CD14-positive monocyte (primary cell): ENCODE measurements at regions not wholly inside any gene's neighbourhood (a gene's known extent, or its start where the extent isn't known, plus 50 kb on each side); places are given as distances from the start of the nearest gene placed in this dataset.
"Not testable (repeated sequence)": the region's sequence is repeated elsewhere in the genome, so short reads cannot be mapped to it uniquely, and the experiment has no call there.

Source experiments
- DNase-seq, 3 donors: peaks; one replicate each; pipeline ENCODE4 v3.0.0-alpha.2; 2011 to 2022
- H2AFZ ChIP-seq: 2 replicates; pipeline ENCODE4 v1.6.0; 2012; ENCODE audit warnings: mild to moderate bottlenecking, low read depth, low read length, inconsistent platforms; ENCODE audit not compliant: insufficient read depth, poor library complexity, severe bottlenecking
- H3K27ac ChIP-seq, 2 donors: 1 replicate in 1 of 2; 2 replicates in 1 of 2; pipeline ENCODE4 v1.5.1; 2012 to 2013; ENCODE audit warnings: low read length in 2 of 2, control low read depth in 1 of 2, inconsistent platforms in 1 of 2, low read depth in 1 of 2, mild to moderate bottlenecking in 1 of 2
- H3K27me3 ChIP-seq, 2 donors: one replicate each; pipeline versions ENCODE4 v1.6.0 to v1.6.1; 2011 to 2013; ENCODE audit warnings: low read length in 2 of 2; ENCODE audit not compliant: control insufficient read depth in 2 of 2, insufficient read depth in 2 of 2
- H3K36me3 ChIP-seq, 2 donors: replicated peaks in 1 of 2; 1 replicate in 1 of 2; 2 replicates in 1 of 2; pipeline versions ENCODE4 v1.5.1 to v1.6.1; 2012 to 2013; ENCODE audit warnings: low read length in 2 of 2, control low read depth in 1 of 2, inconsistent platforms in 1 of 2, mild to moderate bottlenecking in 1 of 2; ENCODE audit not compliant: insufficient read depth in 2 of 2, control insufficient read depth in 1 of 2
- H3K4me1 ChIP-seq, 2 donors: 1 replicate in 1 of 2; 2 replicates in 1 of 2; pipeline versions ENCODE4 v1.5.1 to v1.6.1; 2012 to 2013; ENCODE audit warnings: low read length in 2 of 2, control low read depth in 1 of 2, inconsistent platforms in 1 of 2, mild to moderate bottlenecking in 1 of 2, moderate library complexity in 1 of 2; ENCODE audit not compliant: insufficient read depth in 2 of 2, control insufficient read depth in 1 of 2
- H3K4me2 ChIP-seq: replicated peaks from 2 replicates; pipeline ENCODE3; 2012; ENCODE audit warnings: low read length, moderate library complexity, mild to moderate bottlenecking; ENCODE audit not compliant: poor library complexity, severe bottlenecking; ENCODE audit errors: extremely low read depth
- H3K4me3 ChIP-seq, 3 experiments: fragments of 200-600 bp in 1 of 3; sonication (generic) in 1 of 3; replicated peaks in 1 of 3; 1 replicate in 2 of 3; 2 replicates in 1 of 3; pipeline ENCODE4 v1.5.1; 2011 to 2013; ENCODE audit warnings: low read length in 3 of 3, mild to moderate bottlenecking in 3 of 3, control low read depth in 2 of 3, low read depth in 2 of 3, inconsistent platforms in 1 of 3, moderate library complexity in 1 of 3
- H3K79me2 ChIP-seq: 2 replicates; pipeline ENCODE4 v1.6.0; 2012; ENCODE audit warnings: mild to moderate bottlenecking, control low read depth, inconsistent platforms, low read length, moderate library complexity; ENCODE audit not compliant: insufficient read depth
- H3K9ac ChIP-seq: 2 replicates; pipeline ENCODE4 v1.6.0; 2017; ENCODE audit warnings: low read length, mild to moderate bottlenecking; ENCODE audit not compliant: insufficient read depth, poor library complexity, severe bottlenecking
- H3K9me3 ChIP-seq, 2 donors: replicated peaks in 1 of 2; 1 replicate in 1 of 2; 2 replicates in 1 of 2; pipeline versions ENCODE4 v1.5.1 to v1.6.1; 2012 to 2013; ENCODE audit warnings: low read length in 2 of 2, control low read depth in 1 of 2; ENCODE audit not compliant: control insufficient read depth in 1 of 2, insufficient read depth in 1 of 2
- H4K20me1 ChIP-seq: 2 replicates; pipeline ENCODE4 v1.6.0; 2012; ENCODE audit warnings: mild to moderate bottlenecking, low read length, control low read depth, moderate library complexity; ENCODE audit not compliant: insufficient read depth
- H3K27ac Mint-ChIP-seq, 7 donors: one replicate each; pipeline ENCODE4 v1.8.0; 2020; ENCODE audit warnings: mild to moderate bottlenecking in 7 of 7, mixed read lengths in 7 of 7, moderate library complexity in 6 of 7, inconsistent platforms in 2 of 7
- H3K27me3 Mint-ChIP-seq, 3 donors: one replicate each; pipeline ENCODE4 v1.8.0; 2021 to 2022; ENCODE audit warnings: low read depth in 3 of 3, mild to moderate bottlenecking in 3 of 3, mixed read lengths in 3 of 3, moderate library complexity in 3 of 3, inconsistent platforms in 1 of 3
- H3K36me3 Mint-ChIP-seq, 2 donors: one replicate each; pipeline ENCODE4 v1.8.0; 2020; ENCODE audit warnings: mixed read lengths in 2 of 2, inconsistent platforms in 1 of 2, mild to moderate bottlenecking in 1 of 2
- H3K4me1 Mint-ChIP-seq: one replicate; pipeline ENCODE4 v1.8.0; 2020; ENCODE audit warnings: mild to moderate bottlenecking, mixed read lengths
- H3K4me3 Mint-ChIP-seq, 2 donors: one replicate each; pipeline ENCODE4 v1.8.0; 2020; ENCODE audit warnings: mild to moderate bottlenecking in 2 of 2, mixed read lengths in 2 of 2, moderate library complexity in 1 of 2
- H3K9me3 Mint-ChIP-seq, 7 donors: one replicate each; pipeline ENCODE4 v1.8.0; 2020 to 2022; ENCODE audit warnings: mixed read lengths in 7 of 7, mild to moderate bottlenecking in 6 of 7, moderate library complexity in 6 of 7, inconsistent platforms in 2 of 7
- WGBS: methylation state at CpG from one replicate; pipeline ENCODE4 v1.1.5; 2013; ENCODE audit warnings: missing lambda C conversion rate; ENCODE audit not compliant: insufficient coverage; 5-methylcytosine and 5-hydroxymethylcytosine counted together
- intact Hi-C, 2 donors: fragments of 100-400 bp; cut with micrococcal nuclease; formaldehyde crosslinking; loops; one replicate each; pipeline versions ENCODE4 v1.15.0 to v1.15.1; 2023
- TF ChIP-seq, protein P1 (sequence below): fragments of 200-600 bp; IDR thresholded peaks from one replicate; pipeline ENCODE4 v1.8.0; 2022; ENCODE audit warnings: antibody characterized with exemption, mild to moderate bottlenecking

DNA sequence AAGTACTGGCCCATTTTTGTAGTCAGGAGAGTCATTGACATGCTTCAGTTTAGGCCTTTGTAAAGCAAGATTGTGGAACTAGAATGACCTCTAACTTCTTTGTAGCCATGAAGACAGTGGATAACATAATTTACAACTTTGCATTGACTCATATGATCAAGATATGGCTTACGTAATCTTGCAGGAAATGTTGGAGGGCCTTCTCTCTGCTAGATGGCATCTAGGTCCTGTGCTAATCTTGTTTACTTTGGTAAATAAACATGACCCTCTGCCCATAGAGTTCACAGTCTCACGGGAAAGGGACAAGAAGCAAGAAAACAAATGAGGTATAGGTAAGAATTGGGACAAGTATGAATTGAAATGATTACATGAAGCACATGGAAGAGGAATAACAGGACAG, 355.2 kb upstream of the ARID1B start:
- Histone ChIP-seq H3K9me3 (peaks cover 0 to 9% of the 10 kb centered on the region in 2 donors), H3K36me3 (no peaks in the 10 kb centered on the region), H4K20me1 (no peaks in the 10 kb centered on the region), H3K27me3 (no peaks in the 10 kb centered on the region), H3K4me1 (no peaks in the 10 kb centered on the region), H3K9ac (no peak overlapping the region), H3K79me2 (no peaks in the 10 kb centered on the region), H3K4me3 (no peak overlapping the region), H2AFZ (no peak overlapping the region), H3K27ac (no peak overlapping the region), H3K4me2 (no peak overlapping the region)
- H3K9me3 Mint-ChIP-seq: peaks cover 9 to 16% (median 12%) of the 10 kb centered on the region in 7 donors
- peaks cover 0 to 4% (median 0%) of the 10 kb centered on the region in 3 donors for H3K27me3 Mint-ChIP-seq
- TF ChIP-seq, protein P1, sequence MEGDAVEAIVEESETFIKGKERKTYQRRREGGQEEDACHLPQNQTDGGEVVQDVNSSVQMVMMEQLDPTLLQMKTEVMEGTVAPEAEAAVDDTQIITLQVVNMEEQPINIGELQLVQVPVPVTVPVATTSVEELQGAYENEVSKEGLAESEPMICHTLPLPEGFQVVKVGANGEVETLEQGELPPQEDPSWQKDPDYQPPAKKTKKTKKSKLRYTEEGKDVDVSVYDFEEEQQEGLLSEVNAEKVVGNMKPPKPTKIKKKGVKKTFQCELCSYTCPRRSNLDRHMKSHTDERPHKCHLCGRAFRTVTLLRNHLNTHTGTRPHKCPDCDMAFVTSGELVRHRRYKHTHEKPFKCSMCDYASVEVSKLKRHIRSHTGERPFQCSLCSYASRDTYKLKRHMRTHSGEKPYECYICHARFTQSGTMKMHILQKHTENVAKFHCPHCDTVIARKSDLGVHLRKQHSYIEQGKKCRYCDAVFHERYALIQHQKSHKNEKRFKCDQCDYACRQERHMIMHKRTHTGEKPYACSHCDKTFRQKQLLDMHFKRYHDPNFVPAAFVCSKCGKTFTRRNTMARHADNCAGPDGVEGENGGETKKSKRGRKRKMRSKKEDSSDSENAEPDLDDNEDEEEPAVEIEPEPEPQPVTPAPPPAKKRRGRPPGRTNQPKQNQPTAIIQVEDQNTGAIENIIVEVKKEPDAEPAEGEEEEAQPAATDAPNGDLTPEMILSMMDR: no peak
- H3K27ac Mint-ChIP-seq: no peak overlapping the region
- intact Hi-C loops: no loop called here
- 83% methylated on average over 1 of the region's 2 CpGs for WGBS
- no peaks in the 10 kb centered on the region for H3K36me3 Mint-ChIP-seq
- H3K4me3 Mint-ChIP-seq: no peak overlapping the region
- peaks cover 7% of the 10 kb centered on the region for H3K4me1 Mint-ChIP-seq
- no peak for DNase-seq

DNA sequence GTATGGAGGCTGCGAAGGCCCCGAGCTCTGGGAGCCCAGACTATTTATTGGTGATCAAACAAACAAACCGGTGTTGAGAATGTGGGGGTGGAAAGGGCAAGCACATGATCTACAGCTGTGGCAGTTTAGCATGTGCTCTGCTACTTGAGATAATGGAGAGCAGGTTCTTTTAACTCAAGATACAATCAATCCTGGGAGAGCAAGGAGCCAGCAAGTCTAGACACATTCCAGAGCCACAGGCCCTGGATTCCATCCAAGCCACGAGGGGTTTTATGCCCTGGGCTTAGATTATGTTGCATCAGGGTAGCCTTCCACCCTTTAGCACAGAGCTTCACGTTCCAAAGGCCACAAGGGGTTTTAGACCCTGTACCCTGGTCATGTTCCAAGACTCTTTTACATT, 355.9 kb upstream of the ARID1B start:
- H3K4me2 ChIP-seq, H3K27me3 Mint-ChIP-seq, H3K4me1 ChIP-seq, H3K9ac ChIP-seq, H3K36me3 ChIP-seq, H3K9me3 ChIP-seq, H3K27me3 ChIP-seq, H3K36me3 Mint-ChIP-seq, H3K79me2 ChIP-seq, H3K4me3 Mint-ChIP-seq, DNase-seq, H3K27ac ChIP-seq, H4K20me1 ChIP-seq, H2AFZ ChIP-seq, H3K4me3 ChIP-seq, H3K4me1 Mint-ChIP-seq, H3K27ac Mint-ChIP-seq, intact Hi-C loops: not testable (repeated sequence)
- WGBS: 79% methylated on average over 5 of the region's 5 CpGs
- peaks cover 9 to 16% (median 12%) of the 10 kb centered on the region in 7 donors for H3K9me3 Mint-ChIP-seq
